C4-2B (cell line): ENCODE measurements at regions not wholly inside any gene's neighbourhood (a gene's known extent, or its start where the extent isn't known, plus 50 kb on each side); places are given as distances from the start of the nearest gene placed in this dataset.

Experiments used
- CTCF ChIP-seq: fragments of 450-650 bp; conservative IDR thresholded peaks from 2 replicates; pipeline ENCODE4 v1.5.1; 2017; ENCODE audit warnings: mild to moderate bottlenecking
- ZFX ChIP-seq: fragments of 450-650 bp; IDR thresholded peaks from 2 replicates; pipeline ENCODE4 v1.6.1; 2017

- TF ChIP-seq CTCF (no peak), ZFX (no peak)
Measured at GRCh38 chr2:219723311-219723710, 95.9 kb downstream of the SLC4A3 start.
